GM18505 (cell line): ENCODE measurements at regions not wholly inside any gene's neighbourhood (a gene's known extent, or its start where the extent isn't known, plus 50 kb on each side); places are given as distances from the start of the nearest gene placed in this dataset.

Source experiments
- ATAC-seq: cut with Tn5 transposase; IDR thresholded peaks from one replicate; pipeline ENCODE4 v1.9.1; 2021; ENCODE audit not compliant: unreplicated experiment
- POLR2A ChIP-seq: IDR thresholded peaks from 4 replicates; pipeline ENCODE4 v1.6.1; 2011; ENCODE audit warnings: borderline replicate concordance; ENCODE audit not compliant: insufficient read depth, insufficient read length; ENCODE audit errors: extremely low read depth

DNA sequence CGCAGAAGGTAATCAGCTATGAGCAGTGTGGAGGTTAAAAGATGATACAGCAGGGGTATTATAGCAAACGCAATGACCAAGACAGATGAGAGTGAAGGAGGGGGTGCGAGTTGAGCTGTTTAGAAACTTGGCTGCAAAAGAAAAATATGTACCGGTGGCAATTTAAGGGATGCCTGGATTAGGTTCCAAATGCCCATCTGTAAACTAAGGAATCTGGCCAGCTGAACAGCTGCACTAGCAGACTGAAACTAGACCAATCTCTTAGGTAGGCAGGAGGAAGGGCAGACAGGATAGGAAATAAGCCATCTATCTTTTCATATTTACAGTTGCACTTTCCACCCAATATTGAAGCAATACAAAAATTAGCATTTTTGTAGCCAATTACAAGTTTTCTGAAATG is 407.6 kb downstream of the HTR1B start:
- no peak for TF ChIP-seq POLR2A
- ATAC-seq, result no peak

DNA sequence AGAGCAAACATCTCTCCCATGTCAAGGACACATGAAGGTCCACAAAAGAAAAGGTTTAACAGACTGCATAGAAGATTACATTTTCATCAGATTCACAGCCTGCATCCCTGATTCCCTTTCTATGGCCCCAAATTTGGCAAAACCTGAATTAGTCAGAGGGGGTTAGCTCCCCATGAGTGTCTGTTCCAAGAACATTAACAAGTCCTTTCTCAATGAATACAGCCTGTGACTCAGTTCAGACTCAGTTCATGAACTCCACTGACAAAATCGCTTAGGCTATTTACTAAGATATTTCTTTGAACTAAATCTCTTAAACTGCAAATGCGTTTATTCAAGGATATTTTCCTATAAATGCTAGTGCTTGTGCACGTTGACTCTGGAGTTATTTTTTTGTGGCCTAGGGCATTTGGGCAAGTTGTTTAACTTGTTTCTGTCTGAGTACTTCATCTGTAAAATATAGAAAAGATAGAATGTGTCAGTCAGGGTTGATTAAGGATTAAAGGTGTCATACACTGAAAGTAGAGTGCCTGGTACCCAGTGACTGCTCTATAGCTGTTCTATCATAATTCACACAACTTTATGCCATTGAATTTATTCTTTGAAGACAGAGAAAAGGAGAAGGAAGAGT is 422.6 kb downstream of the HTR1B start:
- ATAC-seq, result no peak
- no peak for TF ChIP-seq POLR2A

DNA sequence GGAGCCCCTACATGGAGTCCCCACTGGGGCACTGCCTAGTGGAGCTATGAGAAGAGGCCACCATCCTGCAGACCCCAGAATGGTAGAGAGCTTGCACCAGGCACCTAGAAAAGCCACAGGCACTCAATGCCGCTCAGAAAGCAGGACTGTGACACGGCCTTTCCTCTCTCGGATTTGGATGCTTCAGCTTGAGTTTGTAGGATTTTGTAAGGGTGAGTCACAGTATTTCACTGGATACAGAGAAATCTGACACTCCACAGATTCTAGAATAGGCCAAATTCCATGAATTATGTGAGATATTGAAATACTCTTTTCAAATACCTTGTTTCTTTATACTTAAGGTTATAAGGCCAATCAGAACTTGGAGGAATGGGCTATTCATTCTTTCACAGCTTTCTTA is 424.5 kb downstream of the HTR1B start:
- no peak for ATAC-seq
- TF ChIP-seq POLR2A, result no peak

DNA sequence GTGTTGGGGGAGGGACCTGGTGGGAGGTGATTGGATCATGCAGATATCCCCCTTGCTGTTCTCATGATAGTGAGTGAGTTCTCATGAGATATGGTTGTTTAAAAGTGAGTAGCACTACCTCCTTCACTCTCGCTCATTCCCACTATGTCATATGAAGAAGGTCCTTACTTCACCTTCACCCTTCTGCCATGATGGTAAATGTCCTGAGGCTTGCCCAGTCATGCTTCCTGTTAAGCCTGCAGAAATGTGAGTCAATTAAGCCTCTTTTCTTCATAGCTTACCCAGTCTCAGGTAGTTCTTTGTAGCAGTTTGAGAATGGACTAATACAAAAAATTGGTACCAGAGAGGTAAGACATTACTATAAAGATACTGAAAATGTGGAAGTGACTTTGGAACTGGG is 425.9 kb downstream of the HTR1B start:
- no peak for ATAC-seq
- no peak for TF ChIP-seq POLR2A

DNA sequence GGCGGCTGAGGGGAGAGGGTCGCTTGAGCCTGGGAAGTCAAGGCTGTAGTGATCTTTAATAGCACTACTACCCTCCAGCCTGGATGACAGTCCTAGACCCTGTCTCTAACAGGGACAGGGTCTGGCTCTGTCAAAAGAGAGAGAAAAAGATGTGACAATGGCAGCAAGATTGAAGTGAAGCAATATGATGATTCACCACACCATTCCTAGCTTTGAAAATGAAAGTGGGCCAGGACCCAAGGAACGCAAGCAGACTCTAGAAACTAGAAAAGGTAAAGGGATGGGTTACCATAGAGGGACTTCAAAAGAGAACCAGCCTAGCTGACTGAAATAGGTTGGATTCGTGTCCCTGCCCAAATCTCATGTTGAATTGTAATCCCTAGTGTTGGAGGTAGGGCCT is 426.9 kb downstream of the HTR1B start:
- no peak for ATAC-seq
- no peak for TF ChIP-seq POLR2A

DNA sequence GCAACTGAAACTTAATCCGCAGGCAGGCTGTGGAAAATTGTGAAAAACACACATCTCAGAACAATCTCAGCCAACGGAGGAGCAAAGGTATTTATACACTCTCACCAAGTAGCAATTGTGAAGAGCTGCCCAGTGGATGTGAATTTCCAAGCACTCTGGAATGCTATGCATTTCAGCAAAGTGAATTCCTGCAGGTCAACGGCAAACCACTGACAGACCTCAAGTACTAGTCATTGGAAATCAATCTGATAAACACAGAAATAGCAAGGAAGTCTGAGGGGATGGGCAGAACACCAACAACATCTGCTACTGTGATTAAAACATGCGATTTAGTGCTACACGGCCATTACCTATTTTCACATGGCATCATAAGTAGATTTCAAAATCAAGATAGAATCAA is 429.1 kb downstream of the HTR1B start:
- ATAC-seq, result no peak
- no peak for TF ChIP-seq POLR2A

DNA sequence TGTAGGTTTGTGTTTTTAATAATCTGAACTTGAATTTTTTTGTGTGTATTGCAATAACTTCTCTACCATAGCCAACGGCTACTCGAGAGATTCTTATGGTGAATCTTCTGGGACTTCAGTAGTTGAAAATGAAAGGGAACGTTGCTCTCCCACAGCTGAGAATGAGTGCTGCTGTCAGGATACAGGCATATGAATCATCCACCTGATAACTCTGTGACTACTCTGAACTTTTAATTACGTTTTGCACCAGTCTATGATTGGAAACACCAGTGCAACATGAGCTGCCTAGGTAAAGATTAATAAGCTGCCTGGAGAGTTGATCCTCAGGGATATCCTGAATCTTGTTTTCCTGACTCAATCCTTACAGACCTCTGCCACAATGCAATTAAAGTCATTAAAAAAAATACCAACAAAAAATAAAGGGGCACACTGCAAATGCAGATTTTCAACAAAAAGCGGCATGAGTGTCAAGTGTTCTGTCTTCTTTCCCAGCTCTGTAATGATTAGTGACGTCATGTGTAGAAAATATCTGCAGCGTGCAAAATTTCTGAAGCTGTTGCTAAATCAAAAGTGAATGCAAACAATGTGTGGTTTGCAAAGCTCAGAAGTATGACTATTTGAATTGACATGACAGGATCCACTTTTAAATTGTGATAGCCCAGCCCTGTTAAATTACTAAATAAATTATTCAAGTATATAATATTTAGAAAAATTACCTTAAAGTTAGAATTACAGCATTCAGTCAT is 432.2 kb downstream of the HTR1B start:
- no peak for ATAC-seq
- TF ChIP-seq POLR2A, result no peak

DNA sequence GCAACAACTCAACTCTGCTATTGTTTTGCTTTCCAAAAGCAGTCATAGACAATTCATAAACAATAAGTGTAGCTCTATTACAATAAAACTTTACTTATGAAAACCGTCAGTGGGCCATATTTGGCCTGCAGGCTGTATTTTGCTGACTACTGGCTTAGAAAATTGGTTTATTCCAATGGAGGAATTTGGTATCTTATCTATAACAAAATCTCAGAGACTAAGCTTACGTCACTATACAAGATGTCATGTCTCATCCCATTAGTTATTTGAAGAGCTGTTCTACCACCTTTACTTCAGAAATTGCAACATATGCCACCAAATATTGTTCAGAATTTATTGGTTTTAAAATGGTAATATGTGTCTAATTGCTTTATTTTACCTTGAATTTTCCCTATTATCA is 436.9 kb downstream of the HTR1B start:
- TF ChIP-seq POLR2A, result no peak
- ATAC-seq, result no peak

DNA sequence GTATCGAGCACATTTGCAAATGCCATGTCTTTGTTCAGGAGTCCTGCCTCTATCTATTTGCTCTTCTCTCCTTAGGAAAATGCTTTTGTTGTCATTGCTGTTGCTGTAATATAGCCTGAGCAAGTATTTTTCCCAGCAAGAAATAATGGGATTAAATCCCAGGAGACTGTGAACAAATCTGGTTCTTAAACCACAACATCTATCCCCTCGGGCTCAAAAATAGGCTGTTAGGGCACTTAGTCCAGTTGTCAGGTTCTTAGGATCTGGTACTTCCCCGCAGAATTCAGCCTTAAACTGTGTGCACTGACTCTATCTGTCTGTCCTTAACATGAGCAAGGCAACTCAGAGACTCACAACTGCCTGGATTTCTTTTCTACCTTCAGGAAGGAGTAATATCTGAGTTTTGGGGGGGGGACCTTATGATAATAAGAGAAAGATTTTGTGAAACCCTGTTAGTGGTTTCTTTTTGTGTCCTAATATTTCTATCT is 437.5 kb downstream of the HTR1B start:
- no peak for ATAC-seq
- no peak for TF ChIP-seq POLR2A

DNA sequence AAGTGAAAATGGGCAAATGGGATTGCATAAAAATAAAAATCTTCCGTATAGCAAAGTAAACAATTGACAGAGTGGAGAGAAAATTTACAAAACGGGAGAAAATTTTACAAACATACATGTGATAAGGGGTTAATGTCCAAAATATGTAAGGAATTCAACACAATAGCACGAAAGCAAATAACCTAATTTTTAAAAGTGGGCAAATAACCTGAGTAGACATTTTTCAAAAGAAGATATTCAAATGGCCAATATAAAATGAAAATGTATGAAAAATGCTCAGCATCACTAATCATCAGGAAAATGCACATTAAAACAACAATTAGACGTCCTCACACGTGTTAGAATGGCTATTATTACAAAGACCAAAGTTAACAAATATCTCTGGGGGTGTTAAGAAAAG is 441.5 kb downstream of the HTR1B start:
- no peak for ATAC-seq
- no peak for TF ChIP-seq POLR2A

DNA sequence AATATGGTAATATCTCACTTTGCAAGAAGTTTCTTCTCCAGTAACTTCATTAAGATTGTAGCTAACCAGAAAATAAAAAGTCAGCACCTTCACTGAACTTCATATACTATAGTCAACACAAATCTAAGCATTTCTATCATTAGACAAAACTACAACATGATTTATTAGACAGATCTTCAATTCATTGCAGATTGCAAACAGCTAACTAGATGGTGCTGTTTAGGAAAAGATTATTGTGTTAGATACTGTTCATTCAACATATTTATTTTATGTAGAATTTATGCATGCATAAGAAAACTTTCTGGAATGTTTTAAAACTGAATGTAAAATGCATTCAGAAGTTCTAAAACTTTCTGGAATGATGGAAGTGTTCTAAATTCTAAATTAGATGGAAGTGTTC is 442.1 kb downstream of the HTR1B start:
- TF ChIP-seq POLR2A, result no peak
- no peak for ATAC-seq

DNA sequence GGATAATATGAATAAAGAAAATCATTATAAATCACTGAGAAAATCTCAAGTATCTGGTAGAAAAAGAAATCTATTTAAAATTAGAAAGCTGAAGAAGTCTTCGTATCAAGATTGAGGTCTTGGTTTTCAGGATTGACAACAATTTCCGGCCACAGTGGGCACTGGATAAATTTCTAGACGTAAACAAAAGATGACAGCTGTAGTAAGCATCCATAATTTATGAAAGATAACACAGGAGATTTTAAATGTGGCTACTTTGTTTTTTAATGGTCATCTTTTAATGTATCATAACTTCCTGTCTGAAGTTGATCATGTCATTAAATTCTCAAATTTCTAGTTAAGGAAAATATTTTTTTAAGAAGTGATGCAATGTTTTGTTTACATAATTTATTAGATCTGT is 444.2 kb downstream of the HTR1B start:
- ATAC-seq, result no peak
- no peak for TF ChIP-seq POLR2A

DNA sequence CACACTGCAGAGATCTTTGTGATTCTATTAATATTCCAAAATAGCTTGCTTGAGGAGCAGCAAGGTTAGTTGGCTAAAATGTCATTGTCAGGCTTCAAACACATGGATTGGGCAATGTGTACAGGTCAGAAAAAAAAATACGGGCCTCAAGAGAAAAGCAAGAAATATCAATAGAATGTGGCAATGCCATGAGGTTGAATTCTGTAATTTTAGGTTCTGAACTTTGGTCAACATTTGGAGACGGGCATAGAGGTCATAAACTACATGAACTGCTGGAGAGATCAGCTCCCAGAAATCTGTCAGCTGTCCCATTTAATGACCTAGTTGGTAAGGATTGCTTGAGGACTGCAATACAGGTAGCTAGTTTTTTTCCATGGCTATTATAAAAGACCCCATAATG is 445.8 kb downstream of the HTR1B start:
- ATAC-seq, result no peak
- TF ChIP-seq POLR2A, result no peak

DNA sequence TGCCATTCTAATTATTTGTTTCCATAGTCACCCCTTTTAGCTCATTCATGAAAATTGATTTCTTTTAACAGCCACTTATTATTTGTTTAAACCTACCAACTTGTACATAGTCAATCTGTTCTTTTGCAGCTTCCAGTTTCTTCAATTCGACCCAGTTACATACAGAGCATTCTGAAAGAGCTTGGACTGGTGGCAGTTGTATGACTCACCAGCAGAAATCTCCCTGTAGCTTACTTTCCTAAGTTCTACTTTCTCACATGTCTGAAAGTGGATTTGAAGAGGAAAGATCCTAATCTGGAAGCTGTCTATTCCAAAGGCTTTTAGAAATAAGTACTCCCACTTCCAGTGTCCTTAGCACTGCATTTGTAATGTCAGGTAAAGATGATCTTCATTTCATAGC is 447.9 kb downstream of the HTR1B start:
- ATAC-seq, result no peak
- no peak for TF ChIP-seq POLR2A
